ENCODE measurements at regions not wholly inside any gene's neighbourhood (a gene's known extent, or its start where the extent isn't known, plus 50 kb on each side); places are given as distances from the start of the nearest gene placed in this dataset.

DNA sequence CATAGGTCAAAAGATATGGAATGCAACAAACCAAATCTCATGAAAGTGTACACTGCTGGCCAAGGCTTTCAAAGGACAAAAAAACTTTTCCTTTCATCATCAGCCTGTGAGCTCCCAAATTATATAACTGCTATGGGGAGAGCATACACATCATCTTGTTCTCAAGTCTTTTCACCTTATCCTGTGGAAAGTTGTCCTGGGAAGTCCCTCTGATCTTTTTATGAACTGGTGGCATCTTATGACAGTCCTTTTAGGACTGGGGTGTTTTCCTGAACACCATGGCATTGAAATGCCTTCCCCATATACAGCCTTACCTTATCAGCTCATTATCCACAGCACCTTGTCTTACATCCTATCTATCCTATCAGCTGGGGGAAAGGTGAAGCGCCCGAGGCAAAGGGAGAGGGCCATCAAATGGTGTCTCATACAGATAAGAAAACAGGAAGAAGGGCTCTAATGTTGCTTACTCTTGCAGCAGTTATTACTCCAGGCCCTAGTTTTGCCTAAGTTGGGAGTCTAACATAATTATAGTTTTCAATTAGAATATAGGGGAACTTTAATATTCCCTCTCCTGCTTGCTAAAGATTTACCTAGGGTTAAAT is 61.5 kb upstream of the GOLIM4 start:
- peak overlapping the region in 1 of 7 experiments; percentile 26 for H3K4me3 ChIP-seq (ENCODE audit: control insufficient read depth in 1 of 7, extremely low read depth in 1 of 7, insufficient read depth in 4 of 7, low read depth in 2 of 7, low read length in 6 of 7)
- no CpG with 5 or more reads among the region's 2 CpGs for WGBS (ENCODE audit: insufficient coverage)
- POLR2A ChIA-PET: no interaction called here
- CTCF ChIA-PET: interaction anchor here (0.7 to 5.0 kb wide), 7 partner anchors 9 to 136 kb away, joined by 3 to 28 read pairs (median 3); partner anchors contain the start of gene GOLIM4
- H3K27ac ChIP-seq (ENCODE audit: insufficient read depth in 1 of 2, low read depth in 1 of 2, low read length in 2 of 2, poor library complexity in 1 of 2, severe bottlenecking in 2 of 2): peak overlapping the region in 1 of 2 experiments; percentile 37
- no peaks in the 10 kb centered on the region for H3K36me3 ChIP-seq (ENCODE audit: control insufficient read depth in 4 of 4, insufficient read depth in 4 of 4, low read length in 3 of 4)
- H3K9me3 ChIP-seq (ENCODE audit: control extremely low read depth in 1 of 5, control insufficient read depth in 4 of 5, insufficient read depth in 2 of 5, low read depth in 1 of 5, low read length in 4 of 5): peaks cover 0 to 11% (median 7%) of the 10 kb centered on the region in 5 experiments
- peaks cover 12 to 37% (median 26%) of the 10 kb centered on the region in 4 experiments for H3K4me1 ChIP-seq (ENCODE audit: control extremely low read depth in 1 of 4, control insufficient read depth in 4 of 4, insufficient read depth in 4 of 4, low read length in 3 of 4)
- H3K27me3 ChIP-seq (replicated peaks in 2 of 5; ENCODE audit: control insufficient read depth in 4 of 5, insufficient read depth in 5 of 5, low read length in 4 of 5): no peaks in the 10 kb centered on the region
- peak; percentile 31 to 89 (median 76) for DNase-seq

DNA sequence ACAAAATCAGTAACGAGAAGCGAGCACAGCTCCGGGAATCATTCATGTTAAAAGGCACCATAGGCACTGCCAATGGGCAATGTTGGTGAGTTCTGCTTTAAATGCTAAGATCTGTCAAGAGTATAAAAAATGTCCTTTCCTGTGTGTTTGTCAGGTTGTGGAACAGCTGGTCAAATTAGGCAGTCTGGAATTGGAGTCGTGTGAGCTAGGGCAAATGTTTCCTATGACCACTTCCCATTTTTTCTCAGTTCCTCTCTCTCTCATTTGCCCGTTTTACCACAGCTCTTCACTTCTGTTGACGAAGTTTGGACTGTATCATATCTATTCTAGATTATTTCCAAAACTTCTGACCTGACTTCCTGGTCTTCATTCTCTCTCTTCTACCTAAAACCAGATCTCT is 60.8 kb upstream of the GOLIM4 start:
- Histone ChIP-seq H3K27me3 (replicated peaks in 2 of 5; ENCODE audit: control insufficient read depth in 4 of 5, insufficient read depth in 5 of 5, low read length in 4 of 5) (no peaks in the 10 kb centered on the region), H3K4me1 (ENCODE audit: control extremely low read depth in 1 of 4, control insufficient read depth in 4 of 4, insufficient read depth in 4 of 4, low read length in 3 of 4) (peaks cover 12 to 36% (median 25%) of the 10 kb centered on the region in 4 experiments), H3K27ac (ENCODE audit: insufficient read depth in 1 of 2, low read depth in 1 of 2, low read length in 2 of 2, poor library complexity in 1 of 2, severe bottlenecking in 2 of 2) (peak overlapping the region in 1 of 2 experiments; percentile 37), H3K36me3 (ENCODE audit: control insufficient read depth in 4 of 4, insufficient read depth in 4 of 4, low read length in 3 of 4) (no peaks in the 10 kb centered on the region), H3K9me3 (ENCODE audit: control extremely low read depth in 1 of 5, control insufficient read depth in 4 of 5, insufficient read depth in 2 of 5, low read depth in 1 of 5, low read length in 4 of 5) (peaks cover 1 to 16% (median 11%) of the 10 kb centered on the region in 5 experiments), H3K4me3 (ENCODE audit: control insufficient read depth in 1 of 7, extremely low read depth in 1 of 7, insufficient read depth in 4 of 7, low read depth in 2 of 7, low read length in 6 of 7) (peak overlapping the region in 3 of 7 experiments; percentile 26 to 56 (median 26))
- peak; percentile 33 to 91 (median 87) for DNase-seq
- 0% methylated on average over 2 of the region's 6 CpGs for WGBS (ENCODE audit: insufficient coverage)
- ChIA-PET POLR2A (interaction anchor here (0.6 kb wide), 1 partner anchor 183 kb away, joined by 3 read pairs; no protein-coding TSS in a partner anchor), CTCF (interaction anchor here (0.7 to 5.0 kb wide), 7 partner anchors 10 to 136 kb away, joined by 3 to 28 read pairs (median 3); partner anchors contain the start of gene GOLIM4)

DNA sequence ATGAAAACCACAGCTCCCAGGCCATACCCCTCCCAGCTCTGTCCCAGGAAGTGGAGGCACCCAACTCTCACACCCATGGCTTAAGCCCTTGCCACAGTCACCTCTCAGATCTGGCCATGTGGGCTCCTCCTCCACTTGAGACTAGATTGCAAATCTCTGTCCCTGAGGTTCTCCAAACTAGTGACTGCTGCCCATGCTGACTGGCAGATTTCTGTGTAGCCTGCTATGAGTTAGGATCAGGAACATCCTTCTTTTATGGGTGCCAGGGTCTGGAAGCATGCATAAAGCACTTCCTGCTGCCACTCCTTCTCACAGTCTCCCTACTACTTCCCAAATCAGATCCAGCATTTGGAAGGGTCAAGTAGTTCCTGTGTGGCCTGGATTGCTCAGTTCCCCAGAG is 59.6 kb upstream of the GOLIM4 start:
- H3K27ac ChIP-seq (ENCODE audit: insufficient read depth in 1 of 2, low read depth in 1 of 2, low read length in 2 of 2, poor library complexity in 1 of 2, severe bottlenecking in 2 of 2): no peak overlapping the region
- peaks cover 12 to 36% (median 25%) of the 10 kb centered on the region in 4 experiments for H3K4me1 ChIP-seq (ENCODE audit: control extremely low read depth in 1 of 4, control insufficient read depth in 4 of 4, insufficient read depth in 4 of 4, low read length in 3 of 4)
- DNase-seq: no peak
- CTCF ChIA-PET: interaction anchor here (0.6 to 5.0 kb wide), 2 partner anchors 11 to 213 kb away, joined by 3 to 28 read pairs; no protein-coding TSS in a partner anchor
- H3K36me3 ChIP-seq (ENCODE audit: control insufficient read depth in 4 of 4, insufficient read depth in 4 of 4, low read length in 3 of 4): no peaks in the 10 kb centered on the region
- peaks cover 3 to 19% (median 12%) of the 10 kb centered on the region in 5 experiments for H3K9me3 ChIP-seq (ENCODE audit: control extremely low read depth in 1 of 5, control insufficient read depth in 4 of 5, insufficient read depth in 2 of 5, low read depth in 1 of 5, low read length in 4 of 5)
- POLR2A ChIA-PET: no interaction called here
- H3K27me3 ChIP-seq (replicated peaks in 2 of 5; ENCODE audit: control insufficient read depth in 4 of 5, insufficient read depth in 5 of 5, low read length in 4 of 5): no peaks in the 10 kb centered on the region
- H3K4me3 ChIP-seq (ENCODE audit: control insufficient read depth in 1 of 7, extremely low read depth in 1 of 7, insufficient read depth in 4 of 7, low read depth in 2 of 7, low read length in 6 of 7): no peak overlapping the region

DNA sequence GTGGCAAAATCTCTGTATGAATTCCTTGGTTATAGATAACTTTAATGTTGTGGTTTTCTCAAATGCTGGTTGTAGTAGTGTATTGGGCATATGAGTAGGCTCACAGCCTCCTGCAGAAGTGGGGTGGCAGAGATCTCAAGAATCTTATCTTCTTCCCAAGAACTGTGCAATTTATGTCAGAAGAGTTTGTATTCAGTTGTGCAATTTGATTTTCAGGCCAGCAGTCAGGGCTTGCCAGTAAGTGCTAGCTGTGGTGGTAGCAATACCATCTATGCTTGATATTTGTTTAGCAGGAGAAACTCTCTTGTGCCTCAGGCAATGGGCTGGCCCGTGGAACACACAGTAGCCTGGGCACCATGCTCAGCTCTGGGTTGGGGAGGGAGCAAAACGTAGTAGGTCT is 58.4 kb upstream of the GOLIM4 start:
- WGBS (ENCODE audit: insufficient coverage): 92% methylated on average over 2 of the region's 2 CpGs
- CTCF ChIA-PET: interaction anchor here (5.0 kb wide), 1 partner anchor 12 kb away, joined by 28 read pairs; no protein-coding TSS in a partner anchor

GRCh38 chr3:168152149-168152548 is 56.4 kb upstream of the GOLIM4 start:
- WGBS (ENCODE audit: insufficient coverage): 83% methylated on average over 1 of the region's 1 CpG
- Histone ChIP-seq H3K36me3 (ENCODE audit: control insufficient read depth in 4 of 4, insufficient read depth in 4 of 4, low read length in 3 of 4) (no peaks in the 10 kb centered on the region), H3K9me3 (ENCODE audit: control extremely low read depth in 1 of 5, control insufficient read depth in 4 of 5, insufficient read depth in 2 of 5, low read depth in 1 of 5, low read length in 4 of 5) (peaks cover 3 to 19% (median 12%) of the 10 kb centered on the region in 5 experiments), H3K27ac (ENCODE audit: insufficient read depth in 1 of 2, low read depth in 1 of 2, low read length in 2 of 2, poor library complexity in 1 of 2, severe bottlenecking in 2 of 2) (no peak overlapping the region), H3K4me1 (ENCODE audit: control extremely low read depth in 1 of 4, control insufficient read depth in 4 of 4, insufficient read depth in 4 of 4, low read length in 3 of 4) (peaks cover 10 to 27% (median 19%) of the 10 kb centered on the region in 4 experiments), H3K27me3 (replicated peaks in 2 of 5; ENCODE audit: control insufficient read depth in 4 of 5, insufficient read depth in 5 of 5, low read length in 4 of 5) (no peaks in the 10 kb centered on the region), H3K4me3 (ENCODE audit: control insufficient read depth in 1 of 7, extremely low read depth in 1 of 7, insufficient read depth in 4 of 7, low read depth in 2 of 7, low read length in 6 of 7) (no peak overlapping the region)
- ChIA-PET POLR2A (no interaction called here), CTCF (interaction anchor here (1.2 to 5.0 kb wide), 2 partner anchors 14 to 55 kb away, joined by 4 to 28 read pairs; no protein-coding TSS in a partner anchor)
- DNase-seq: no peak

More for the DNA sequence above, 58.4 kb upstream of the GOLIM4 start:
- Histone ChIP-seq H3K27ac (ENCODE audit: insufficient read depth in 1 of 2, low read depth in 1 of 2, low read length in 2 of 2, poor library complexity in 1 of 2, severe bottlenecking in 2 of 2) (no peak overlapping the region), H3K27me3 (replicated peaks in 2 of 5; ENCODE audit: control insufficient read depth in 4 of 5, insufficient read depth in 5 of 5, low read length in 4 of 5) (no peaks in the 10 kb centered on the region), H3K4me1 (ENCODE audit: control extremely low read depth in 1 of 4, control insufficient read depth in 4 of 4, insufficient read depth in 4 of 4, low read length in 3 of 4) (peaks cover 12 to 36% (median 25%) of the 10 kb centered on the region in 4 experiments), H3K9me3 (ENCODE audit: control extremely low read depth in 1 of 5, control insufficient read depth in 4 of 5, insufficient read depth in 2 of 5, low read depth in 1 of 5, low read length in 4 of 5) (peaks cover 3 to 19% (median 12%) of the 10 kb centered on the region in 5 experiments), H3K4me3 (ENCODE audit: control insufficient read depth in 1 of 7, extremely low read depth in 1 of 7, insufficient read depth in 4 of 7, low read depth in 2 of 7, low read length in 6 of 7) (no peak overlapping the region), H3K36me3 (ENCODE audit: control insufficient read depth in 4 of 4, insufficient read depth in 4 of 4, low read length in 3 of 4) (no peaks in the 10 kb centered on the region)
- POLR2A ChIA-PET: no interaction called here
- no peak for DNase-seq

Measured in common myeloid progenitor, CD34-positive (primary cell).